Smooth muscle cell (in vitro differentiated cells): ENCODE measurements at regions not wholly inside any gene's neighbourhood (a gene's known extent, or its start where the extent isn't known, plus 50 kb on each side); places are given as distances from the start of the nearest gene placed in this dataset.

Source experiments
- DNase-seq: peaks from one replicate; lab custom pipeline; 2025; ENCODE audit not compliant: unreplicated experiment; lab: John Stamatoyannopoulos, UW
- H2AFZ ChIP-seq: fragments of 200-600 bp; sonication (generic); 2 replicates; pipeline ENCODE4 v1.6.0; 2016; ENCODE audit warnings: antibody characterized with exemption, low read depth, mild to moderate bottlenecking
- H3F3A ChIP-seq: fragments of 200-600 bp; sonication (generic); 2 replicates; pipeline ENCODE4 v1.6.0; 2017; ENCODE audit warnings: antibody characterized with exemption, low read depth
- H3K27ac ChIP-seq: fragments of 200-600 bp; sonication (generic); 2 replicates; pipeline ENCODE4 v1.5.1; 2016; ENCODE audit warnings: low read depth, mild to moderate bottlenecking
- H3K27me3 ChIP-seq: fragments of 200-600 bp; sonication (generic); 2 replicates; pipeline ENCODE4 v1.6.1; 2016; ENCODE audit warnings: low read depth, mild to moderate bottlenecking
- H3K36me3 ChIP-seq: fragments of 200-600 bp; sonication (generic); 2 replicates; pipeline ENCODE4 v1.5.1; 2016; ENCODE audit warnings: low read depth
- H3K4me1 ChIP-seq: fragments of 200-600 bp; sonication (generic); 2 replicates; pipeline ENCODE4 v1.5.1; 2016; ENCODE audit warnings: low read depth
- H3K4me2 ChIP-seq: fragments of 200-600 bp; sonication (generic); 2 replicates; pipeline ENCODE4 v1.6.0; 2016; ENCODE audit warnings: mild to moderate bottlenecking
- H3K4me3 ChIP-seq: fragments of 200-600 bp; sonication (generic); 2 replicates; pipeline ENCODE4 v1.5.1; 2016; ENCODE audit warnings: mild to moderate bottlenecking
- H3K79me2 ChIP-seq: fragments of 200-600 bp; sonication (generic); 2 replicates; pipeline ENCODE4 v1.6.0; 2016; ENCODE audit warnings: low read depth, mild to moderate bottlenecking
- H3K9ac ChIP-seq: fragments of 200-600 bp; sonication (generic); 2 replicates; pipeline ENCODE4 v1.6.0; 2016; ENCODE audit warnings: low read depth
- H3K9me3 ChIP-seq: fragments of 200-600 bp; sonication (generic); replicated peaks from 2 replicates; pipeline ENCODE4 v1.5.1; 2016; ENCODE audit warnings: low read depth
- H4K20me1 ChIP-seq: fragments of 200-600 bp; sonication (generic); 2 replicates; pipeline ENCODE4 v1.6.0; 2016; ENCODE audit warnings: low read depth
- WGBS: methylation state at CpG from one replicate; pipeline ENCODE4 v1.1.7; 2016; ENCODE audit warnings: low lambda C conversion rate; 5-methylcytosine and 5-hydroxymethylcytosine counted together
- TF ChIP-seq, protein P1 (sequence below): fragments of 200-600 bp; sonication (generic); IDR thresholded peaks from 2 replicates; pipeline ENCODE4 v1.5.1; 2017; ENCODE audit warnings: borderline replicate concordance, mild to moderate bottlenecking, antibody characterized with exemption; ENCODE audit not compliant: insufficient read depth, poor library complexity, severe bottlenecking

GRCh38 chr14:104522926-104523545 is 56.5 kb upstream of the C14orf180 start:
- no peak for DNase-seq
- Histone ChIP-seq H3K4me1 (no peaks in the 10 kb centered on the region), H3F3A (no peaks in the 10 kb centered on the region), H3K27me3 (no peaks in the 10 kb centered on the region), H3K27ac (no peak overlapping the region), H3K9me3 (no peaks in the 10 kb centered on the region), H4K20me1 (no peaks in the 10 kb centered on the region), H3K4me2 (no peak overlapping the region), H3K9ac (no peak overlapping the region), H2AFZ (no peak overlapping the region), H3K36me3 (no peaks in the 10 kb centered on the region), H3K79me2 (no peaks in the 10 kb centered on the region), H3K4me3 (no peak overlapping the region)
- TF ChIP-seq, protein P1, sequence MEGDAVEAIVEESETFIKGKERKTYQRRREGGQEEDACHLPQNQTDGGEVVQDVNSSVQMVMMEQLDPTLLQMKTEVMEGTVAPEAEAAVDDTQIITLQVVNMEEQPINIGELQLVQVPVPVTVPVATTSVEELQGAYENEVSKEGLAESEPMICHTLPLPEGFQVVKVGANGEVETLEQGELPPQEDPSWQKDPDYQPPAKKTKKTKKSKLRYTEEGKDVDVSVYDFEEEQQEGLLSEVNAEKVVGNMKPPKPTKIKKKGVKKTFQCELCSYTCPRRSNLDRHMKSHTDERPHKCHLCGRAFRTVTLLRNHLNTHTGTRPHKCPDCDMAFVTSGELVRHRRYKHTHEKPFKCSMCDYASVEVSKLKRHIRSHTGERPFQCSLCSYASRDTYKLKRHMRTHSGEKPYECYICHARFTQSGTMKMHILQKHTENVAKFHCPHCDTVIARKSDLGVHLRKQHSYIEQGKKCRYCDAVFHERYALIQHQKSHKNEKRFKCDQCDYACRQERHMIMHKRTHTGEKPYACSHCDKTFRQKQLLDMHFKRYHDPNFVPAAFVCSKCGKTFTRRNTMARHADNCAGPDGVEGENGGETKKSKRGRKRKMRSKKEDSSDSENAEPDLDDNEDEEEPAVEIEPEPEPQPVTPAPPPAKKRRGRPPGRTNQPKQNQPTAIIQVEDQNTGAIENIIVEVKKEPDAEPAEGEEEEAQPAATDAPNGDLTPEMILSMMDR, result no peak
- 89% methylated on average over 12 of the region's 13 CpGs for WGBS

GRCh38 chr14:104523546-104523935 is 56.0 kb upstream of the C14orf180 start:
- H3K36me3 ChIP-seq, result no peaks in the 10 kb centered on the region
- H3K9ac ChIP-seq, result no peak overlapping the region
- H3K4me1 ChIP-seq, result no peaks in the 10 kb centered on the region
- H4K20me1 ChIP-seq, result no peaks in the 10 kb centered on the region
- DNase-seq, result no peak
- no peak overlapping the region for H3K4me3 ChIP-seq
- H3K27ac ChIP-seq, result no peak overlapping the region
- H3K79me2 ChIP-seq, result no peaks in the 10 kb centered on the region
- H3K9me3 ChIP-seq, result no peaks in the 10 kb centered on the region
- 94% methylated on average over 7 of the region's 7 CpGs for WGBS
- no peaks in the 10 kb centered on the region for H3F3A ChIP-seq
- TF ChIP-seq, protein P1, result no peak
- H2AFZ ChIP-seq, result no peak overlapping the region
- no peak overlapping the region for H3K4me2 ChIP-seq
- no peaks in the 10 kb centered on the region for H3K27me3 ChIP-seq

DNA sequence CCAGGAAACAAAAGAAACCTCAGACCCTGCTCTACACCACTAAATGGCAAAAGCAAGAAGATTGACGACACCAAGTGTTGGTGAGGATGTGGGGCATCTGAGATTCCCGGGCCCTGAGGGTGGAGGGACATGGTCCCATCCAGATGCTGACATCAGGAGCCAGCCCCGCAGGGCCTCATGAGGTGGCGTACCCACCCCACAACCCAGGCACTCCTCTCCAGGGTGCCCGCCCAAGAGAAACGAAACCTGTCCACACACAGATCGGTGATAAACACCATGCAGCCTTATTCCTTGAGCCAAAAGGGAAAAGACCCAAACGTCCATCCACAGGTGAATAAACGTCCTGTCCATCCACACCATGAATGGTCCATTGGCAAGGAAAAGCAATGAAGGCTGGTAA is 54.8 kb upstream of the C14orf180 start:
- Histone ChIP-seq H3F3A (no peaks in the 10 kb centered on the region), H3K27me3 (peaks cover under 1% of the 10 kb centered on the region), H3K9me3 (no peaks in the 10 kb centered on the region), H3K4me1 (no peaks in the 10 kb centered on the region), H4K20me1 (no peaks in the 10 kb centered on the region), H3K4me3 (no peak overlapping the region), H3K9ac (no peak overlapping the region), H3K36me3 (no peaks in the 10 kb centered on the region), H3K79me2 (no peaks in the 10 kb centered on the region), H2AFZ (no peak overlapping the region), H3K4me2 (no peak overlapping the region), H3K27ac (no peak overlapping the region)
- TF ChIP-seq, protein P1, result no peak
- DNase-seq, result no peak
- 88% methylated on average over 9 of the region's 9 CpGs for WGBS

DNA sequence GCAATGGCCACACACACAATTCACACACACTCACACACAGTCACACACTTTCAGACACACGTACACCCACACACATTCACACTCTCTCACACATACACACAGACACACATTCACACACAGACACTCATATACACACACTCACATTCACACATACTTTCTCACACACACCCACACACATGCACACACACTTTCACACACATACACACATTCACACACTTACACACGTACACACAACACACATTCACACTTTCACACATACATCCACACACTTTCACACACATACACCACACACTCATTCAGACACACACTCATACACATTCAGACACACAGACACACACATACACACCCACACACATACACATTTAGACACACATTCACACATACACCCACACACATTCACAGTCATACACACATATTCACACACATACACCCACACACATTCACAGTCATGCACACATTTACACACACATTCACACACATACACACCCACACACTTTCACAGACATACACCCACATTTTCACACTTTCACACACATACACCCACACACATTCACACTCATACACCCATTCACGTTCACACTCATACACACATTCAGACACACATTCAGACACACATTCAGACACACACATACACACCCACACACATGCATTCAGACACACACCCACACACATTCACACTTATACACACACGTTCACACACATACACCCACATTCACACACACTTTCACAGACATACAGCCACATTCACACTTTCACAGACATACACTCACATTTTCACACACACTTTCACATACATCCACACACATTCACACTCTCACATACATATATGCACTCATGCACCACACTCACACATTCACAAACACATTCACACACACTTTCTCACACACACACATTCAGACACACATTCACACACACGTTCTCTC is 52.6 kb upstream of the C14orf180 start:
- no peak overlapping the region for H2AFZ ChIP-seq
- no peak for DNase-seq

More for the DNA sequence above, 52.6 kb upstream of the C14orf180 start:
- Histone ChIP-seq H3K4me1 (no peaks in the 10 kb centered on the region), H3F3A (no peaks in the 10 kb centered on the region), H3K27me3 (peaks cover 6% of the 10 kb centered on the region), H3K36me3 (no peaks in the 10 kb centered on the region), H3K79me2 (no peaks in the 10 kb centered on the region), H3K9me3 (no peaks in the 10 kb centered on the region), H4K20me1 (no peaks in the 10 kb centered on the region), H3K4me2 (no peak overlapping the region), H3K27ac (no peak overlapping the region), H3K9ac (no peak overlapping the region), H3K4me3 (no peak overlapping the region)
- 96% methylated on average over 5 of the region's 5 CpGs for WGBS
- TF ChIP-seq, protein P1, result no peak
